MM.1S (cell line): ENCODE measurements at regions not wholly inside any gene's neighbourhood (a gene's known extent, or its start where the extent isn't known, plus 50 kb on each side); places are given as distances from the start of the nearest gene placed in this dataset.
"Not testable (repeated sequence)": the region's sequence is repeated elsewhere in the genome, so short reads cannot be mapped to it uniquely, and the experiment has no call there.

Experiments used
- CTCF ChIP-seq: fragments of 300-600 bp; sonication (generic); IDR thresholded peaks from 2 replicates; pipeline ENCODE4 v1.5.1; 2016; ENCODE audit warnings: antibody characterized with exemption, low read length, mixed read lengths
- EZH2 ChIP-seq: fragments of 300-600 bp; sonication (generic); optimal IDR thresholded peaks from 2 replicates; pipeline ENCODE3; 2017; ENCODE audit warnings: low read depth, mild to moderate bottlenecking, antibody characterized with exemption, low read length, mixed read lengths

GRCh38 chr21:27921421-27921820 is 954.5 kb upstream of the ADAMTS5 start:
- TF ChIP-seq CTCF, EZH2: not testable (repeated sequence)
